ENCODE measurements at regions not wholly inside any gene's neighbourhood (a gene's known extent, or its start where the extent isn't known, plus 50 kb on each side); places are given as distances from the start of the nearest gene placed in this dataset.
"Not testable (repeated sequence)": the region's sequence is repeated elsewhere in the genome, so short reads cannot be mapped to it uniquely, and the experiment has no call there.

- DNase-seq (no peak), ATAC-seq (ENCODE audit: poor library complexity) (no peak)
- intact Hi-C loops (cut with DNase I), result no loop called here
Observed at GRCh38 chr6:77026341-77026740, 436.9 kb downstream of the HTR1B start.

DNA sequence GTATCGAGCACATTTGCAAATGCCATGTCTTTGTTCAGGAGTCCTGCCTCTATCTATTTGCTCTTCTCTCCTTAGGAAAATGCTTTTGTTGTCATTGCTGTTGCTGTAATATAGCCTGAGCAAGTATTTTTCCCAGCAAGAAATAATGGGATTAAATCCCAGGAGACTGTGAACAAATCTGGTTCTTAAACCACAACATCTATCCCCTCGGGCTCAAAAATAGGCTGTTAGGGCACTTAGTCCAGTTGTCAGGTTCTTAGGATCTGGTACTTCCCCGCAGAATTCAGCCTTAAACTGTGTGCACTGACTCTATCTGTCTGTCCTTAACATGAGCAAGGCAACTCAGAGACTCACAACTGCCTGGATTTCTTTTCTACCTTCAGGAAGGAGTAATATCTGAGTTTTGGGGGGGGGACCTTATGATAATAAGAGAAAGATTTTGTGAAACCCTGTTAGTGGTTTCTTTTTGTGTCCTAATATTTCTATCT lies 437.5 kb downstream of the HTR1B start:
- ATAC-seq (ENCODE audit: poor library complexity) (no peak), DNase-seq (no peak)
- intact Hi-C loops (cut with DNase I), result no loop called here

DNA sequence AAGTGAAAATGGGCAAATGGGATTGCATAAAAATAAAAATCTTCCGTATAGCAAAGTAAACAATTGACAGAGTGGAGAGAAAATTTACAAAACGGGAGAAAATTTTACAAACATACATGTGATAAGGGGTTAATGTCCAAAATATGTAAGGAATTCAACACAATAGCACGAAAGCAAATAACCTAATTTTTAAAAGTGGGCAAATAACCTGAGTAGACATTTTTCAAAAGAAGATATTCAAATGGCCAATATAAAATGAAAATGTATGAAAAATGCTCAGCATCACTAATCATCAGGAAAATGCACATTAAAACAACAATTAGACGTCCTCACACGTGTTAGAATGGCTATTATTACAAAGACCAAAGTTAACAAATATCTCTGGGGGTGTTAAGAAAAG lies 441.5 kb downstream of the HTR1B start:
- ATAC-seq (ENCODE audit: poor library complexity), result no peak

DNA sequence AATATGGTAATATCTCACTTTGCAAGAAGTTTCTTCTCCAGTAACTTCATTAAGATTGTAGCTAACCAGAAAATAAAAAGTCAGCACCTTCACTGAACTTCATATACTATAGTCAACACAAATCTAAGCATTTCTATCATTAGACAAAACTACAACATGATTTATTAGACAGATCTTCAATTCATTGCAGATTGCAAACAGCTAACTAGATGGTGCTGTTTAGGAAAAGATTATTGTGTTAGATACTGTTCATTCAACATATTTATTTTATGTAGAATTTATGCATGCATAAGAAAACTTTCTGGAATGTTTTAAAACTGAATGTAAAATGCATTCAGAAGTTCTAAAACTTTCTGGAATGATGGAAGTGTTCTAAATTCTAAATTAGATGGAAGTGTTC lies 442.1 kb downstream of the HTR1B start:
- intact Hi-C loops (cut with DNase I), result no loop called here
- ATAC-seq (ENCODE audit: poor library complexity), result no peak
- DNase-seq, result no peak

More for the DNA sequence above, 441.5 kb downstream of the HTR1B start:
- intact Hi-C loops (cut with DNase I), result no loop called here
- DNase-seq, result no peak

DNA sequence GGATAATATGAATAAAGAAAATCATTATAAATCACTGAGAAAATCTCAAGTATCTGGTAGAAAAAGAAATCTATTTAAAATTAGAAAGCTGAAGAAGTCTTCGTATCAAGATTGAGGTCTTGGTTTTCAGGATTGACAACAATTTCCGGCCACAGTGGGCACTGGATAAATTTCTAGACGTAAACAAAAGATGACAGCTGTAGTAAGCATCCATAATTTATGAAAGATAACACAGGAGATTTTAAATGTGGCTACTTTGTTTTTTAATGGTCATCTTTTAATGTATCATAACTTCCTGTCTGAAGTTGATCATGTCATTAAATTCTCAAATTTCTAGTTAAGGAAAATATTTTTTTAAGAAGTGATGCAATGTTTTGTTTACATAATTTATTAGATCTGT lies 444.2 kb downstream of the HTR1B start:
- intact Hi-C loops (cut with DNase I), result no loop called here
- DNase-seq, result no peak
- no peak for ATAC-seq (ENCODE audit: poor library complexity)

GRCh38 chr6:77017537-77017936 lies 445.8 kb downstream of the HTR1B start:
- DNase-seq, result no peak
- intact Hi-C loops (cut with DNase I), result no loop called here
- no peak for ATAC-seq (ENCODE audit: poor library complexity)

DNA sequence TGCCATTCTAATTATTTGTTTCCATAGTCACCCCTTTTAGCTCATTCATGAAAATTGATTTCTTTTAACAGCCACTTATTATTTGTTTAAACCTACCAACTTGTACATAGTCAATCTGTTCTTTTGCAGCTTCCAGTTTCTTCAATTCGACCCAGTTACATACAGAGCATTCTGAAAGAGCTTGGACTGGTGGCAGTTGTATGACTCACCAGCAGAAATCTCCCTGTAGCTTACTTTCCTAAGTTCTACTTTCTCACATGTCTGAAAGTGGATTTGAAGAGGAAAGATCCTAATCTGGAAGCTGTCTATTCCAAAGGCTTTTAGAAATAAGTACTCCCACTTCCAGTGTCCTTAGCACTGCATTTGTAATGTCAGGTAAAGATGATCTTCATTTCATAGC lies 447.9 kb downstream of the HTR1B start:
- intact Hi-C loops (cut with DNase I), result no loop called here
- no peak for DNase-seq
- ATAC-seq (ENCODE audit: poor library complexity), result no peak

DNA sequence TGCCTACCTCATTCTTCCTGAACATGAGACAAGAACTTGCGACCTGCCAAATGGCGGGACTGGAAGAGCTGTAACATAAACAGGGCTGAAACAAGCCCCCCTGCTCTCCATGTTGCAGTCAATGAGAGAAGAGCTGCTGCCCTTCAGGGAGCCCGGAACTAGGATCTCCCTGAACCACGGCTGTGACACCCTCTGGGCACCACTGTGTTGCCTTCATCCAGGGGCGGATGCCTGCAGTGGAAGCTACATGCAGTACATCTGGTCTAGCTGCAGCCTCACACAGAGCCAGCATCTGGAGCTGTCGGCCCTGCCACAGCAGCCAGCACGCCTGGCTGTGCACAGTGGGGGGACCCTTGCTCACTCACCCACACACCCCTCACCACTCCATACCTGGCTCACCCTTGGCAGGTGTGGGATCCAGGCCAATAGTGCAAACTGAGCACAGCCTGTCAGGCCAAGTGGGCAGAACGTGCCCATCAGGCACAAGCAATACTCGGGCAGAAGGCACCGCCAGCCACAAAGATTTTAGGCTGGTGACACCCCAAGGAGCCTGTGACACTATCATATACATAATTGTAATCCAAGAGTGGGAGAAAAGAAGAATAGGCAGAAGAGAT lies 451.3 kb downstream of the HTR1B start:
- no peak for ATAC-seq (ENCODE audit: poor library complexity)
- intact Hi-C loops (cut with DNase I), result no loop called here
- no peak for DNase-seq

- ATAC-seq (ENCODE audit: poor library complexity) (no peak), DNase-seq (no peak)
- intact Hi-C loops (cut with DNase I), result no loop called here
Observed at GRCh38 chr6:77010931-77011542, 452.3 kb downstream of the HTR1B start.

DNA sequence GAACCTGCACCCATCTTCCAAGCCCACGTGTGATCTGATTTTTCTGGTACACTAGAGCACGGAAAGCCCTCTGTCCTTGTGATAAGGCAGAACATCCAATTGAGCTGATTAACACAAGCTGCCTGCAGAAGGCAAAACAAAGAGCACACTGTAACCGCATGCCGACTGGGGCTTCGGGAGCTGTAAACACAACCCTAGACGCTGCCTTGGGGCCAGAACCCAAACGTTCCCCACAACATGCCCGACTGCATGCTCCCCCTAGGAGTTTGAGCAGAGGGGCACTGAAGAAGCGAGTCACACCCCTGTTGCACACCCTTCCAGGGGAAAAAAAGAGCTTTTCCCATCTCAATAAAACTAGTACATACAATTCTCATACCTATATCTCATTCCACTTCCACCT lies 470.7 kb downstream of the HTR1B start:
- ATAC-seq (ENCODE audit: poor library complexity), result no peak
- intact Hi-C loops (cut with DNase I), result no loop called here
- no peak for DNase-seq

- intact Hi-C loops (cut with DNase I), result no loop called here
- no peak for DNase-seq
- no peak for ATAC-seq (ENCODE audit: poor library complexity)
Observed at GRCh38 chr6:76984572-76984971, 478.7 kb downstream of the HTR1B start.

DNA sequence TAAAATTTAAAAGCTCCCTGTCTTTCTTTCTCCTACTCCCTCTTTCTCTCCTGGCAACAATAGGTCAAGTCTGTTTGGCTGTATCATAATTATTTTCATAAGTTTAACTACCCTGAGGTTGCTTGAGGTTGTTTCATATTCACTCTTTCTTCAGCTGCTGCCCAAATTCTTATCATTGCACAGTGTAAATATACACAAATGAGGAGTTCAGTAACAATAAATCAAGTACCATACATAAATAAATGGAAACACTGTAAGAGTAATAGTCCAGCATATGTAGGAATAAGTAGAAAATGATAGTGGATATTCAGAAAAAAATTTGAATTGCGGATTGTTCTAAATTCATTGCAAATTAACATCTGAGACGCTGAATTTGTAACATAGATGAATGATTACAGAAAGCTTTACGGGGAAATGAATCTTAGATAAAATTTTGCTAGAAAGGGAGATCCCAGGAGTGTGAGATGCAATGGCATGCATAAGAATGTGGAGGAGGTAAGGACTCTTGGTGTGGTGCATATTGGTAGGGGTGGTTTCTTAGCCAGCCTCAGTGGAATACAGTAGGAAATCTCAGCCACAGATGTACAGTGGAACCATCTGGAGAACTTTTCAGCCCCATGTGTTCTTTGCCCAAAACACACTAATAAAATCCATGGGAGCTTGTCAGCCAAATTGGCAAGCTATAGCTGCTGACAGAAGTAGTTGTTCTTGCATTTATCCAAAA lies 480.7 kb downstream of the HTR1B start:
- intact Hi-C loops (cut with DNase I), result no loop called here
- no peak for ATAC-seq (ENCODE audit: poor library complexity)
- DNase-seq, result no peak

- ATAC-seq (ENCODE audit: poor library complexity), result no peak
- intact Hi-C loops (cut with DNase I), result no loop called here
- DNase-seq, result no peak
Observed at GRCh38 chr6:76972474-76972873, 490.8 kb downstream of the HTR1B start.

DNA sequence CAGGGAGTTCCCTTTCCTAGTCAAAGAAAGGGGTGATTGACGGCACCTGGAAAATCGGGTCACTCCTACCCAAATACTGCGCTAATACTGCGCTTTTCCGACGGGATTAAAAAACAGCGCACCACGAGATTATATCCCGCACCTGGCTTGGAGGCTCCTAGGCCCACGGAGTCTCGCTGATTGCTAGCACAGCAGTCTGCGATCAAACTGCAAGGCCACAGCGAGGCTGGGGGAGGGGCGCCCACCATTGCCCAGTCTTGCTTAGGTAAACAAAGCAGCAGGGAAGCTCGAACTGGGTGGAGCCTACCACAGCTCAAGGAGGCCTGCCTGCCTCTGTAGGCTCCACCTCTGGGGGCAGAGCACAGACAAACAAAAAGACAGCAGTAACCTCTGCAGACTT lies 504.1 kb downstream of the HTR1B start:
- intact Hi-C loops (cut with DNase I); DNase-seq; ATAC-seq (ENCODE audit: poor library complexity): not testable (repeated sequence)

- intact Hi-C loops (cut with DNase I), result no loop called here
- no peak for ATAC-seq (ENCODE audit: poor library complexity)
- no peak for DNase-seq
Observed at GRCh38 chr6:76942203-76942966, 520.9 kb downstream of the HTR1B start.

GRCh38 chr6:76940191-76940590 lies 523.1 kb downstream of the HTR1B start:
- ATAC-seq (ENCODE audit: poor library complexity), result no peak
- intact Hi-C loops (cut with DNase I), result no loop called here
- no peak for DNase-seq

DNA sequence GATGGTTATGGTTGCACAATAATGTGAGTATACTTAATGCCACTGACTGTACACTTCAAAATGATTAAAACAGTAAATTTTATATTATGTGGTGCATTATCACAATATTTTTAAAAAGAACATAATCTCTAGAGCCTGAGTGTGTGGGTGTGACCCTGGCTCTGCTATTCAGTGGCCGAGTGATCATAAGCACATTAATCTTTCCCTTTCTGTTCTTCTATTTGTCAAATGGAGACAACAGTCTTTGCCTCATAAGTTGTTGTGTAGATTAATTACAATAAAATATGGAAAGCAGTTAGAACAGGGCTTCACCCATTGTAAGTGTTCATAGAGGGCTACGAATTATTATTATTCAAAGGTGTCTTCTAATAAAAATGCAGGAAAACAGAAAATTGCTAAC lies 548.6 kb downstream of the HTR1B start:
- intact Hi-C loops (cut with DNase I), result no loop called here
- ATAC-seq (ENCODE audit: poor library complexity) (no peak), DNase-seq (no peak)

DNA sequence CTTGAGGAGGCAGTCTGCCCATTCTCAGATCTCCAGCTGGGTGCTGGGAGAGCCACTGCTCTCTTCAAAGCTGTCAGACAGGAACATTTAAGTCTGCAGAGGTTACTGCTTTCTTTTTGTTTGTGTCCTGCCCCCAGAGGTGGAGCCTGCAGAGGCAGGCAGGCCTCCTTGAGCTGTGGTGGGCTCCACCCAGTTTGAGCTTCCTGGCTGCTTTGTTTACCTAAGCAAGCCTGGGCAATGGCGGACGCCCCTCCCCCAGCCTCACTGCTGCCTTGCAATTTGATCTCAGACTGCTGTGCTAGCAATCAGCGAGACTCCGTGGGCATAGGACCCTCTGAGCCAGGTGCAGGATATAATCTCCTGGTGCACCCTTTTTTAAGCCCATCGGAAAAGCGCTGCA lies 557.8 kb downstream of the HTR1B start:
- intact Hi-C loops (cut with DNase I); DNase-seq; ATAC-seq (ENCODE audit: poor library complexity): not testable (repeated sequence)

- ATAC-seq (ENCODE audit: poor library complexity) (no peak), DNase-seq (no peak)
- intact Hi-C loops (cut with DNase I), result no loop called here
Observed at GRCh38 chr6:76892542-76892941, 570.7 kb downstream of the HTR1B start.

All from Right ventricle myocardium superior (tissue), 1 donor.